AG09319 (cell line): ENCODE measurements at regions not wholly inside any gene's neighbourhood (a gene's known extent, or its start where the extent isn't known, plus 50 kb on each side); places are given as distances from the start of the nearest gene placed in this dataset.

Experiments
- DNase-seq: peaks from one replicate; pipeline ENCODE4 v3.0.0-alpha.2; 2010; ENCODE audit warnings: low read depth; ENCODE audit errors: extremely low read depth
- CTCF ChIP-seq: IDR thresholded peaks from 2 replicates; pipeline ENCODE4 v1.5.1; 2011; ENCODE audit warnings: low read depth, mild to moderate bottlenecking, inconsistent platforms, low read length, moderate library complexity

GRCh38 chr11:120022617-120023016, 115.3 kb downstream of the TRIM29 start:
- DNase-seq, result no peak
- no peak for TF ChIP-seq CTCF

GRCh38 chr11:120021978-120022377, 115.9 kb downstream of the TRIM29 start:
- no peak for TF ChIP-seq CTCF
- DNase-seq, result no peak

GRCh38 chr11:120021391-120021953, 116.4 kb downstream of the TRIM29 start:
- no peak for DNase-seq
- TF ChIP-seq CTCF, result no peak

GRCh38 chr11:120020981-120021380, 116.9 kb downstream of the TRIM29 start:
- no peak for DNase-seq
- no peak for TF ChIP-seq CTCF

GRCh38 chr11:120020486-120020885, 117.4 kb downstream of the TRIM29 start:
- no peak for TF ChIP-seq CTCF

GRCh38 chr11:120019191-120019590, 118.7 kb downstream of the TRIM29 start:
- no peak for TF ChIP-seq CTCF
- DNase-seq, result no peak

More at GRCh38 chr11:120020486-120020885, 117.4 kb downstream of the TRIM29 start:
- no peak for DNase-seq

GRCh38 chr11:120017582-120018150, 120.2 kb downstream of the TRIM29 start:
- DNase-seq, result no peak
- no peak for TF ChIP-seq CTCF
